ENCODE measurements at regions not wholly inside any gene's neighbourhood (a gene's known extent, or its start where the extent isn't known, plus 50 kb on each side); places are given as distances from the start of the nearest gene placed in this dataset.

DNA sequence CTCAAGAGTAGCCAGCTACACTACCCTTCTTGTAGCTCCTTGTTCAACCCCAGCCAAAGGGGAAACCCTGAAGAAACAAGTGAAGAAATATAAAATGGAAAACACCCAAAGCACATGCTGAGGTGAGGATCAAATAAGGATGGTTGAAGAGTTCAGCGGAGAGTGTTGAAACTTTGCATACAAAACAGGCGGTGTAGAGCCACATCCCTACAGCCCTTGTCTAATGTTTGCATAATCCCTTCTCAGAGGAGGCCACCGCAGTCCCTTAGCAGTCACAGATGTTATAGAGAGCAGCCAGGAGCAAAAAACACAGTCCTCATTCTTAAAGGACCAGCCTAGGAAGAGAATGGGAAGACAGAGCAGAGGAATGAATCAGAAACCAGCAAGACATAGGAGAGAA is 350.7 kb upstream of the SASH1 start:
- H2BK15ac ChIP-seq (ENCODE audit: low read depth, low read length) = no peak overlapping the region
- no peaks in the 10 kb centered on the region for H3K79me1 ChIP-seq (ENCODE audit: low read depth in 1 of 2, low read length in 2 of 2)
- no peak for TF ChIP-seq CEBPB (IDR thresholded peaks at IDR 0.05; ENCODE audit: low read depth, low read length)
- no peak for TF ChIP-seq MAZ (IDR thresholded peaks at IDR 0.05; ENCODE audit: borderline replicate concordance, low read depth, low read length)
- TF ChIP-seq, protein P1, sequence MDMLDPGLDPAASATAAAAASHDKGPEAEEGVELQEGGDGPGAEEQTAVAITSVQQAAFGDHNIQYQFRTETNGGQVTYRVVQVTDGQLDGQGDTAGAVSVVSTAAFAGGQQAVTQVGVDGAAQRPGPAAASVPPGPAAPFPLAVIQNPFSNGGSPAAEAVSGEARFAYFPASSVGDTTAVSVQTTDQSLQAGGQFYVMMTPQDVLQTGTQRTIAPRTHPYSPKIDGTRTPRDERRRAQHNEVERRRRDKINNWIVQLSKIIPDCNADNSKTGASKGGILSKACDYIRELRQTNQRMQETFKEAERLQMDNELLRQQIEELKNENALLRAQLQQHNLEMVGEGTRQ (IDR thresholded peaks at IDR 0.05; ENCODE audit: low read depth, low read length) = no peak
- TF ChIP-seq MXI1 (IDR thresholded peaks at IDR 0.05; ENCODE audit: borderline replicate concordance, low read depth, low read length) = no peak
- TF ChIP-seq, protein P2, sequence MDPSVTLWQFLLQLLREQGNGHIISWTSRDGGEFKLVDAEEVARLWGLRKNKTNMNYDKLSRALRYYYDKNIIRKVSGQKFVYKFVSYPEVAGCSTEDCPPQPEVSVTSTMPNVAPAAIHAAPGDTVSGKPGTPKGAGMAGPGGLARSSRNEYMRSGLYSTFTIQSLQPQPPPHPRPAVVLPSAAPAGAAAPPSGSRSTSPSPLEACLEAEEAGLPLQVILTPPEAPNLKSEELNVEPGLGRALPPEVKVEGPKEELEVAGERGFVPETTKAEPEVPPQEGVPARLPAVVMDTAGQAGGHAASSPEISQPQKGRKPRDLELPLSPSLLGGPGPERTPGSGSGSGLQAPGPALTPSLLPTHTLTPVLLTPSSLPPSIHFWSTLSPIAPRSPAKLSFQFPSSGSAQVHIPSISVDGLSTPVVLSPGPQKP (IDR thresholded peaks at IDR 0.05; ENCODE audit: borderline replicate concordance, low read depth, low read length) = no peak
- TF ChIP-seq CHD1 (IDR thresholded peaks at IDR 0.05; ENCODE audit: low read depth, low read length) = no peak
- no peak for TF ChIP-seq RCOR1 (IDR thresholded peaks at IDR 0.05; ENCODE audit: insufficient replicate concordance, low read length)
- TF ChIP-seq MAFK (IDR thresholded peaks at IDR 0.05; ENCODE audit: low read depth, low read length) = no peak
- no peak for TF ChIP-seq RAD21 (IDR thresholded peaks at IDR 0.05; ENCODE audit: low read length)
- TF ChIP-seq BHLHE40 (IDR thresholded peaks at IDR 0.05; ENCODE audit: low read depth, low read length) = no peak
- no peak for TF ChIP-seq FOS (IDR thresholded peaks at IDR 0.05; ENCODE audit: low read depth, low read length)
- TF ChIP-seq SMC3 (IDR thresholded peaks at IDR 0.05; ENCODE audit: low read depth, low read length) = no peak
- TF ChIP-seq NFE2L2 (IDR thresholded peaks at IDR 0.05; ENCODE audit: low read depth, low read length) = no peak
- TF ChIP-seq, protein P3, sequence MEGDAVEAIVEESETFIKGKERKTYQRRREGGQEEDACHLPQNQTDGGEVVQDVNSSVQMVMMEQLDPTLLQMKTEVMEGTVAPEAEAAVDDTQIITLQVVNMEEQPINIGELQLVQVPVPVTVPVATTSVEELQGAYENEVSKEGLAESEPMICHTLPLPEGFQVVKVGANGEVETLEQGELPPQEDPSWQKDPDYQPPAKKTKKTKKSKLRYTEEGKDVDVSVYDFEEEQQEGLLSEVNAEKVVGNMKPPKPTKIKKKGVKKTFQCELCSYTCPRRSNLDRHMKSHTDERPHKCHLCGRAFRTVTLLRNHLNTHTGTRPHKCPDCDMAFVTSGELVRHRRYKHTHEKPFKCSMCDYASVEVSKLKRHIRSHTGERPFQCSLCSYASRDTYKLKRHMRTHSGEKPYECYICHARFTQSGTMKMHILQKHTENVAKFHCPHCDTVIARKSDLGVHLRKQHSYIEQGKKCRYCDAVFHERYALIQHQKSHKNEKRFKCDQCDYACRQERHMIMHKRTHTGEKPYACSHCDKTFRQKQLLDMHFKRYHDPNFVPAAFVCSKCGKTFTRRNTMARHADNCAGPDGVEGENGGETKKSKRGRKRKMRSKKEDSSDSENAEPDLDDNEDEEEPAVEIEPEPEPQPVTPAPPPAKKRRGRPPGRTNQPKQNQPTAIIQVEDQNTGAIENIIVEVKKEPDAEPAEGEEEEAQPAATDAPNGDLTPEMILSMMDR (conservative IDR thresholded peaks at IDR 0.05; ENCODE audit: low read depth, low read length) = no peak
- no peak for TF ChIP-seq RFX5 (IDR thresholded peaks at IDR 0.05; ENCODE audit: low read depth, low read length)
- no peak for TF ChIP-seq POLR2A (IDR thresholded peaks at IDR 0.05; ENCODE audit: low read depth, low read length)
- no peak overlapping the region for H3K14ac ChIP-seq (replicated peaks; ENCODE audit: low read depth, low read length)
- dilution Hi-C loops (cut with HindIII; ENCODE audit: low sequenced_read_pairs, unreplicated experiment) = no loop called here
- no peak overlapping the region for H3K18ac ChIP-seq (ENCODE audit: low read depth, low read length)
- H4K20me1 ChIP-seq (ENCODE audit: insufficient read depth, low read length) = no peaks in the 10 kb centered on the region
- no peak overlapping the region for H4K91ac ChIP-seq (ENCODE audit: insufficient read depth, low read depth, low read length)
- H3K9ac ChIP-seq (ENCODE audit: low read depth, low read length) = no peak overlapping the region
- in situ Hi-C loops (cut with MboI; ENCODE audit: low sequenced_read_pairs) = no loop called here
- H2BK20ac ChIP-seq (ENCODE audit: low read depth, low read length) = no peak overlapping the region
- H3K4me3 ChIP-seq (ENCODE audit: insufficient read depth, low read depth, low read length) = no peak overlapping the region
- H4K5ac ChIP-seq (ENCODE audit: low read depth, low read length) = no peak overlapping the region
- H3K23ac ChIP-seq (ENCODE audit: low read depth, low read length) = no peak overlapping the region
- H3K56ac ChIP-seq (ENCODE audit: extremely low read depth, insufficient read depth, low read length) = no peak overlapping the region
- intact Hi-C loops (cut with micrococcal nuclease) = no loop called here
- H3K9me3 ChIP-seq (ENCODE audit: control insufficient read depth, insufficient read depth, low read length) = peaks cover 2% of the 10 kb centered on the region; the same call in 1 of the 2 replicates
- H3K4me1 ChIP-seq (ENCODE audit: control insufficient read depth, insufficient read depth, low read length) = no peaks in the 10 kb centered on the region
- POLR2A ChIA-PET (ENCODE audit: unreplicated experiment) = no interaction called here
- no peak overlapping the region for H3K4me2 ChIP-seq (ENCODE audit: low read depth, low read length)
- no peak overlapping the region for H2AFZ ChIP-seq (replicated peaks; ENCODE audit: low read length, poor library complexity)
- no peak overlapping the region for H2AK9ac ChIP-seq (replicated peaks; ENCODE audit: low read depth, low read length, poor library complexity)
- ATAC-seq (ENCODE audit: low read depth) (no peak), DNase-seq (no peak)
- H2BK5ac ChIP-seq (ENCODE audit: low read depth, low read length, poor library complexity, severe bottlenecking) = no peak overlapping the region
- H3K27me3 ChIP-seq (ENCODE audit: control insufficient read depth, insufficient read depth, low read length) = no peaks in the 10 kb centered on the region
- no peak overlapping the region for H4K8ac ChIP-seq (ENCODE audit: low read depth in 2 of 2, low read length in 2 of 2)
- H3K9me1 ChIP-seq (ENCODE audit: insufficient read depth, low read length) = no peaks in the 10 kb centered on the region
- no TSS peak for BruUV-seq (replicated peaks)
- no peak overlapping the region for H3K4ac ChIP-seq (ENCODE audit: low read depth, low read length)
- CTCF ChIA-PET = no interaction called here
- H2BK120ac ChIP-seq (ENCODE audit: low read depth, low read length) = no peak overlapping the region
- H3K36me3 ChIP-seq (ENCODE audit: control insufficient read depth, insufficient read depth, low read length) = no peaks in the 10 kb centered on the region
- H3K27ac ChIP-seq (ENCODE audit: insufficient read depth, low read length) = no peak overlapping the region
- H2AK5ac ChIP-seq (ENCODE audit: low read depth, low read length) = no peak overlapping the region
- no CpG with 5 or more reads among the region's 3 CpGs for WGBS, 2 experiments (ENCODE audit: extremely low coverage in 2 of 2, insufficient read length in 1 of 2)

Data from IMR-90 (cell line).